Central memory CD8-positive, alpha-beta T cell (primary cell): ENCODE measurements at regions not wholly inside any gene's neighbourhood (a gene's known extent, or its start where the extent isn't known, plus 50 kb on each side); places are given as distances from the start of the nearest gene placed in this dataset.

ENCODE experiments used
- ATAC-seq: fragments of 150-1000 bp; cut with Tn5 transposase; replicated peaks from 2 replicates; pipeline ENCODE4 v1.10.0; 2022; ENCODE audit warnings: mild to moderate bottlenecking, moderate FRiP score, moderate number of reproducible peaks; ENCODE audit not compliant: poor library complexity, severe bottlenecking; ENCODE audit errors: extremely low read depth
- DNase-seq, 2 donors: peaks; one replicate each; pipeline ENCODE4 v3.0.0; 2021; ENCODE audit warnings: low spot score in 2 of 2
- H3K27ac Mint-ChIP-seq: one replicate; pipeline ENCODE4 v1.8.0; 2022; ENCODE audit warnings: low read depth, mild to moderate bottlenecking, moderate library complexity, mixed read lengths
- H3K27me3 Mint-ChIP-seq: one replicate; pipeline ENCODE4 v1.8.0; 2022; ENCODE audit warnings: mixed read lengths
- H3K36me3 Mint-ChIP-seq: one replicate; pipeline ENCODE4 v1.8.0; 2022; ENCODE audit warnings: mild to moderate bottlenecking, moderate library complexity, mixed read lengths; ENCODE audit not compliant: insufficient read depth
- H3K4me1 Mint-ChIP-seq: one replicate; pipeline ENCODE4 v1.8.0; 2022; ENCODE audit warnings: mixed read lengths
- H3K4me3 Mint-ChIP-seq: one replicate; pipeline ENCODE4 v1.8.0; 2022; ENCODE audit warnings: mild to moderate bottlenecking, moderate library complexity, mixed read lengths
- H3K9me3 Mint-ChIP-seq: one replicate; pipeline ENCODE4 v1.8.0; 2022; ENCODE audit warnings: mixed read lengths

GRCh38 chr12:75974323-75975187 lies 57.0 kb downstream of the PHLDA1 start:
- Mint-ChIP-seq H3K27me3 (no peaks in the 10 kb centered on the region), H3K9me3 (no peaks in the 10 kb centered on the region), H3K4me3 (no peak overlapping the region), H3K27ac (no peak overlapping the region), H3K36me3 (peaks cover 3% of the 10 kb centered on the region), H3K4me1 (peaks cover 28% of the 10 kb centered on the region)
- no peak for ATAC-seq
- no peak for DNase-seq

- H3K27me3 Mint-ChIP-seq, result no peaks in the 10 kb centered on the region
- no peak for DNase-seq
- H3K4me1 Mint-ChIP-seq, result peaks cover 6% of the 10 kb centered on the region
- ATAC-seq, result no peak
- no peaks in the 10 kb centered on the region for H3K36me3 Mint-ChIP-seq
- H3K27ac Mint-ChIP-seq, result no peak overlapping the region
- H3K4me3 Mint-ChIP-seq, result no peak overlapping the region
- H3K9me3 Mint-ChIP-seq, result no peaks in the 10 kb centered on the region
These were observed 60.3 kb downstream of the PHLDA1 start for GRCh38 chr12:75971253-75971652.

- ATAC-seq (no peak), DNase-seq (no peak)
- Mint-ChIP-seq H3K4me3 (no peak overlapping the region), H3K4me1 (peaks cover 6% of the 10 kb centered on the region), H3K9me3 (no peaks in the 10 kb centered on the region), H3K27ac (no peak overlapping the region), H3K36me3 (no peaks in the 10 kb centered on the region), H3K27me3 (no peaks in the 10 kb centered on the region)
These were observed 61.3 kb downstream of the PHLDA1 start for GRCh38 chr12:75970310-75970709.

- Mint-ChIP-seq H3K27ac (no peak overlapping the region), H3K4me3 (no peak overlapping the region), H3K36me3 (no peaks in the 10 kb centered on the region), H3K27me3 (no peaks in the 10 kb centered on the region), H3K4me1 (peaks cover 6% of the 10 kb centered on the region), H3K9me3 (no peaks in the 10 kb centered on the region)
- ATAC-seq (no peak), DNase-seq (no peak)
These were observed 61.8 kb downstream of the PHLDA1 start for GRCh38 chr12:75969768-75970167.

GRCh38 chr12:75965661-75966060 lies 65.9 kb downstream of the PHLDA1 start:
- Mint-ChIP-seq H3K4me3 (no peak overlapping the region), H3K27ac (no peak overlapping the region), H3K36me3 (no peaks in the 10 kb centered on the region), H3K27me3 (no peaks in the 10 kb centered on the region), H3K4me1 (peaks cover 6% of the 10 kb centered on the region), H3K9me3 (no peaks in the 10 kb centered on the region)
- ATAC-seq (no peak), DNase-seq (no peak)

GRCh38 chr12:75964150-75964549 lies 67.4 kb downstream of the PHLDA1 start:
- no peak overlapping the region for H3K27ac Mint-ChIP-seq
- H3K27me3 Mint-ChIP-seq, result no peaks in the 10 kb centered on the region
- DNase-seq, result no peak
- no peaks in the 10 kb centered on the region for H3K9me3 Mint-ChIP-seq
- no peaks in the 10 kb centered on the region for H3K36me3 Mint-ChIP-seq
- no peak overlapping the region for H3K4me3 Mint-ChIP-seq
- peaks cover 9% of the 10 kb centered on the region for H3K4me1 Mint-ChIP-seq
- no peak for ATAC-seq

- no peaks in the 10 kb centered on the region for H3K36me3 Mint-ChIP-seq
- no peak for ATAC-seq
- H3K27ac Mint-ChIP-seq, result no peak overlapping the region
- no peak for DNase-seq
- no peaks in the 10 kb centered on the region for H3K9me3 Mint-ChIP-seq
- no peaks in the 10 kb centered on the region for H3K27me3 Mint-ChIP-seq
- H3K4me1 Mint-ChIP-seq, result peaks cover 14% of the 10 kb centered on the region
- H3K4me3 Mint-ChIP-seq, result no peak overlapping the region
These were observed 69.7 kb downstream of the PHLDA1 start for GRCh38 chr12:75961878-75962277.

- no peak overlapping the region for H3K27ac Mint-ChIP-seq
- H3K27me3 Mint-ChIP-seq, result no peaks in the 10 kb centered on the region
- H3K4me3 Mint-ChIP-seq, result no peak overlapping the region
- no peak for DNase-seq
- no peaks in the 10 kb centered on the region for H3K36me3 Mint-ChIP-seq
- ATAC-seq, result no peak
- no peaks in the 10 kb centered on the region for H3K9me3 Mint-ChIP-seq
- peaks cover 14% of the 10 kb centered on the region for H3K4me1 Mint-ChIP-seq
These were observed 70.5 kb downstream of the PHLDA1 start for GRCh38 chr12:75960954-75961661.

- H3K4me3 Mint-ChIP-seq, result no peak overlapping the region
- no peaks in the 10 kb centered on the region for H3K36me3 Mint-ChIP-seq
- H3K27ac Mint-ChIP-seq, result peak overlapping the region; percentile 41
- ATAC-seq (no peak), DNase-seq (no peak)
- no peaks in the 10 kb centered on the region for H3K27me3 Mint-ChIP-seq
- no peaks in the 10 kb centered on the region for H3K9me3 Mint-ChIP-seq
- H3K4me1 Mint-ChIP-seq, result peaks cover 14% of the 10 kb centered on the region
These were observed 71.3 kb downstream of the PHLDA1 start for GRCh38 chr12:75960086-75960910.

GRCh38 chr12:75959506-75959905 lies 72.1 kb downstream of the PHLDA1 start:
- no peak for DNase-seq
- no peaks in the 10 kb centered on the region for H3K27me3 Mint-ChIP-seq
- no peaks in the 10 kb centered on the region for H3K36me3 Mint-ChIP-seq
- no peak overlapping the region for H3K4me3 Mint-ChIP-seq
- no peaks in the 10 kb centered on the region for H3K9me3 Mint-ChIP-seq
- peak overlapping the region; percentile 41 for H3K27ac Mint-ChIP-seq
- no peak for ATAC-seq
- H3K4me1 Mint-ChIP-seq, result peaks cover 14% of the 10 kb centered on the region

GRCh38 chr12:75959060-75959459 lies 72.5 kb downstream of the PHLDA1 start:
- no peaks in the 10 kb centered on the region for H3K27me3 Mint-ChIP-seq
- no peak overlapping the region for H3K4me3 Mint-ChIP-seq
- DNase-seq (no peak), ATAC-seq (no peak)
- H3K9me3 Mint-ChIP-seq, result no peaks in the 10 kb centered on the region
- H3K36me3 Mint-ChIP-seq, result no peaks in the 10 kb centered on the region
- peak overlapping the region; percentile 41 for H3K27ac Mint-ChIP-seq
- peaks cover 14% of the 10 kb centered on the region for H3K4me1 Mint-ChIP-seq

- no peaks in the 10 kb centered on the region for H3K36me3 Mint-ChIP-seq
- ATAC-seq, result no peak
- no peaks in the 10 kb centered on the region for H3K9me3 Mint-ChIP-seq
- H3K4me1 Mint-ChIP-seq, result peaks cover 14% of the 10 kb centered on the region
- no peak overlapping the region for H3K27ac Mint-ChIP-seq
- no peaks in the 10 kb centered on the region for H3K27me3 Mint-ChIP-seq
- H3K4me3 Mint-ChIP-seq, result no peak overlapping the region
- DNase-seq, result no peak
These were observed 76.3 kb downstream of the PHLDA1 start for GRCh38 chr12:75955251-75955650.
